Loucy (cell line): ENCODE measurements at regions not wholly inside any gene's neighbourhood (a gene's known extent, or its start where the extent isn't known, plus 50 kb on each side); places are given as distances from the start of the nearest gene placed in this dataset.

Source experiments
- H2AFZ ChIP-seq: fragments of 200-600 bp; sonication (generic); 2 replicates; pipeline ENCODE4 v1.6.0; 2016; ENCODE audit warnings: antibody characterized with exemption, mild to moderate bottlenecking, low read length, moderate library complexity
- H3F3A ChIP-seq: fragments of 200-600 bp; 2 replicates; pipeline ENCODE4 v1.6.0; 2016; ENCODE audit warnings: antibody characterized with exemption, low read depth, mild to moderate bottlenecking
- H3K27me3 ChIP-seq: fragments of 200-600 bp; sonication (generic); 2 replicates; pipeline ENCODE4 v1.6.1; 2014; ENCODE audit warnings: low read length, mild to moderate bottlenecking; ENCODE audit not compliant: insufficient read depth, poor library complexity, severe bottlenecking
- H3K36me3 ChIP-seq: fragments of 200-600 bp; sonication (generic); 2 replicates; pipeline ENCODE4 v1.6.1; 2016; ENCODE audit warnings: low read length; ENCODE audit not compliant: insufficient read depth
- H3K4me1 ChIP-seq: fragments of 200-600 bp; sonication (generic); 2 replicates; pipeline ENCODE4 v1.5.1; 2014; ENCODE audit warnings: low read length, mild to moderate bottlenecking; ENCODE audit not compliant: insufficient read depth, poor library complexity, severe bottlenecking
- H3K4me2 ChIP-seq: fragments of 200-600 bp; sonication (generic); 2 replicates; pipeline ENCODE4 v1.6.0; 2014; ENCODE audit warnings: antibody characterized with exemption, low read length, low read depth, mild to moderate bottlenecking; ENCODE audit not compliant: poor library complexity, severe bottlenecking
- H3K4me3 ChIP-seq: fragments of 200-600 bp; sonication (generic); 2 replicates; pipeline ENCODE4 v1.5.1; 2014; ENCODE audit warnings: low read length, mild to moderate bottlenecking, mixed read lengths; ENCODE audit not compliant: poor library complexity, severe bottlenecking
- H3K79me2 ChIP-seq: fragments of 200-600 bp; sonication (generic); 2 replicates; pipeline ENCODE4 v1.6.1; 2014; ENCODE audit warnings: low read length; ENCODE audit not compliant: insufficient read depth
- H3K9ac ChIP-seq: fragments of 200-600 bp; sonication (generic); 2 replicates; pipeline ENCODE4 v1.6.0; 2014; ENCODE audit warnings: mild to moderate bottlenecking, low read depth, low read length, moderate library complexity; ENCODE audit not compliant: poor library complexity, severe bottlenecking
- H3K9me2 ChIP-seq: fragments of 200-600 bp; sonication (generic); replicated peaks from 2 replicates; pipeline ENCODE4 v1.6.1; 2016; ENCODE audit warnings: low read depth, low read length, mixed read lengths
- H3K9me3 ChIP-seq: fragments of 200-600 bp; sonication (generic); 2 replicates; pipeline ENCODE4 v1.6.1; 2014; ENCODE audit warnings: mild to moderate bottlenecking, antibody characterized with exemption, low read length, low read depth; ENCODE audit not compliant: insufficient read depth
- H4K20me1 ChIP-seq: fragments of 200-600 bp; sonication (generic); 2 replicates; pipeline ENCODE4 v1.6.0; 2014; ENCODE audit warnings: antibody characterized with exemption, low read length, mild to moderate bottlenecking; ENCODE audit not compliant: insufficient read depth, poor library complexity, severe bottlenecking
- CTCF ChIP-seq: fragments of 200-600 bp; sonication (generic); conservative IDR thresholded peaks from 2 replicates; pipeline ENCODE4 v1.5.1; 2014; ENCODE audit warnings: mild to moderate bottlenecking, antibody characterized with exemption, low read length
- EZH2phosphoT487 ChIP-seq: fragments of 200-600 bp; IDR thresholded peaks from 2 replicates; pipeline ENCODE4 v1.6.1; 2018; ENCODE audit warnings: antibody characterized with exemption, mild to moderate bottlenecking, moderate library complexity, borderline replicate concordance

- H3K36me3 ChIP-seq: no peaks in the 10 kb centered on the region
- H4K20me1 ChIP-seq: no peaks in the 10 kb centered on the region
- H3K9me3 ChIP-seq: no peaks in the 10 kb centered on the region
- H3K79me2 ChIP-seq: no peaks in the 10 kb centered on the region
- no peaks in the 10 kb centered on the region for H3F3A ChIP-seq
- H3K4me1 ChIP-seq: no peaks in the 10 kb centered on the region
- H2AFZ ChIP-seq: no peak overlapping the region
- H3K9ac ChIP-seq: no peak overlapping the region
- no peak overlapping the region for H3K4me3 ChIP-seq
- TF ChIP-seq EZH2phosphoT487 (no peak), CTCF (no peak)
- no peaks in the 10 kb centered on the region for H3K9me2 ChIP-seq
- H3K27me3 ChIP-seq: no peaks in the 10 kb centered on the region
- H3K4me2 ChIP-seq: no peak overlapping the region
These were observed 241.8 kb downstream of the FSCB start for GRCh38 chr14:44265246-44265645.

- Histone ChIP-seq H3K36me3 (no peaks in the 10 kb centered on the region), H2AFZ (no peak overlapping the region)
These were observed 291.4 kb downstream of the FSCB start for GRCh38 chr14:44215660-44216059.

GRCh38 chr14:44211718-44212117, 295.4 kb downstream of the FSCB start:
- Histone ChIP-seq H3K27me3 (no peaks in the 10 kb centered on the region), H3K9ac (no peak overlapping the region), H3K9me2 (no peaks in the 10 kb centered on the region), H3K4me1 (no peaks in the 10 kb centered on the region), H3K9me3 (no peaks in the 10 kb centered on the region; the same call in 1 of the 2 replicates), H3F3A (no peaks in the 10 kb centered on the region), H3K4me2 (no peak overlapping the region), H4K20me1 (no peaks in the 10 kb centered on the region), H3K79me2 (no peaks in the 10 kb centered on the region), H3K4me3 (no peak overlapping the region), H2AFZ (no peak overlapping the region), H3K36me3 (no peaks in the 10 kb centered on the region)
- TF ChIP-seq CTCF (no peak), EZH2phosphoT487 (no peak)

More at GRCh38 chr14:44215660-44216059, 291.4 kb downstream of the FSCB start:
- TF ChIP-seq EZH2phosphoT487: no peak
- TF ChIP-seq CTCF: no peak
- no peak overlapping the region for H3K4me3 ChIP-seq
- H3K9me2 ChIP-seq: no peaks in the 10 kb centered on the region
- H3K27me3 ChIP-seq: no peaks in the 10 kb centered on the region
- no peak overlapping the region for H3K9ac ChIP-seq
- 0 out of 2 replicates have a peak, but pooled peaks cover 3% of the 10 kb centered on the region for H3K9me3 ChIP-seq
- no peak overlapping the region for H3K4me2 ChIP-seq
- no peaks in the 10 kb centered on the region for H3K4me1 ChIP-seq
- no peaks in the 10 kb centered on the region for H3F3A ChIP-seq
- H4K20me1 ChIP-seq: no peaks in the 10 kb centered on the region
- no peaks in the 10 kb centered on the region for H3K79me2 ChIP-seq
